GM18951 (cell line): ENCODE measurements at regions not wholly inside any gene's neighbourhood (a gene's known extent, or its start where the extent isn't known, plus 50 kb on each side); places are given as distances from the start of the nearest gene placed in this dataset.

Source experiments
- POLR2A ChIP-seq: IDR thresholded peaks from 4 replicates; pipeline ENCODE4 v1.6.1; 2011; ENCODE audit warnings: mild to moderate bottlenecking; ENCODE audit not compliant: insufficient read length, insufficient read depth; ENCODE audit errors: extremely low read depth
- in situ Hi-C: fragments of 300-500 bp; cut with MboI; formaldehyde crosslinking; loops from one replicate; pipeline ENCODE4 v1.12.0; 2022; ENCODE audit warnings: low sequenced_read_pairs, mixed read lengths, inconsistent platforms; ENCODE audit not compliant: unreplicated experiment

- TF ChIP-seq POLR2A: no peak
- in situ Hi-C loops: no loop called here
Observed at GRCh38 chr21:38979271-38980121, 173.8 kb downstream of the ETS2 start.

DNA sequence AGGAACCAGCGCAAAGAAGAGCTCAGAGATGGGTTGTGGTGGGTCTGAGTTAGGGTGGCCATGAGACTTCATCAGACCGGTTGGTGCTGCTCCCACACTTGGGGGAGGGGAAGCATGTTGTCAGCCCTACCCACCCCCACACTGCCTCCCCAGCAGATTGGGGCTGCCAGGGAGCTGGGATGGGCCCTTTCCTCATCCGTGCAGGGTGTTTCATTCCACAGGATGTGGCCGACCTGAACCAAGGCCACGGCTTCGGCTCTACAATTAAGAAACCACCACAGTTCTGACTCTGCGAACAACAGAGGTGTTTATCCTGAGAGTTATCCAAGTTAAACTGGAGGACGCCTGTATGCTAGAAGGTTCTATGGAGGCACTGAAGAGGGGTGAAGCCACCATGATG is 171.2 kb downstream of the ETS2 start:
- no peak for TF ChIP-seq POLR2A
- in situ Hi-C loops: no loop called here

- TF ChIP-seq POLR2A: no peak
- in situ Hi-C loops: no loop called here
Observed at GRCh38 chr21:38973552-38973951, 167.8 kb downstream of the ETS2 start.

DNA sequence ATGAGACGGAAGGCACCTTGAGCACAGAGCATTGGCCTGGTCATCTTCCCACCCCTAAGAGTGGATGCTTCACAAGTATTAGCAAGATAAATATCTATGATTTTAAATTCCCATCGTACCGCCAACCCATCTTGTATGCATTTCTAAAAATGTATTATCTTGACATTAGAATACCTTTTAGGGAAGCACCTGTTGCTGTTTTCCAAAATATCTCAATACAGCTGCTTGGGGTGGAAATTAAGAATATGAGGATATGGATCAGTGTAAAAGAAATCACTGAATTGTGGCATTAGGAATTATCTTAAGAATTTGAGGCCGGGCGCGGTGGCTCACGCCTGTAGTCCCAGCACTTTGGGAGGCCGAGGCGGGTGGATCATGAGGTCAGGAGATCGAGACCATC is 166.3 kb downstream of the ETS2 start:
- no peak for TF ChIP-seq POLR2A
- in situ Hi-C loops: no loop called here

DNA sequence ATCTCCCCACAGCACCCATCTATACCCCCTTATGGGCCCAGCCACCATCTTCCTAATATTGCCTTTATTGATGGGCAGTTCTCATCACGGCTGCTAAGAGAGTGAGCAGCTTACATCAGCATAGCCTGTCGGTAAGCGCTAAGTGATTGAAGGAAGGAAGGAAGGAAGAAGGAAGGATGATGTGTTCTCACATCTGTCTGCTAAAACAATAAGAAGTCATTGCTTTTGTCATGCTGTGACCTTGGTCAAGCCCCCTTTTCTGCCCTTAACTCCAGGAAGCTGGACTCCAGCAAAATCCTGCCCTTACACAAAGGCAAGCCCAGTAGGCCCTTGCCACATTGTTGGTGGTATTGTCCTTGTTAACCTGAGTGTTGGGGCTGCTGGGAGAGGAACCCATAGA is 165.0 kb downstream of the ETS2 start:
- in situ Hi-C loops: no loop called here
- no peak for TF ChIP-seq POLR2A

GRCh38 chr21:38968887-38969543 is 163.3 kb downstream of the ETS2 start:
- in situ Hi-C loops: no loop called here
- no peak for TF ChIP-seq POLR2A

DNA sequence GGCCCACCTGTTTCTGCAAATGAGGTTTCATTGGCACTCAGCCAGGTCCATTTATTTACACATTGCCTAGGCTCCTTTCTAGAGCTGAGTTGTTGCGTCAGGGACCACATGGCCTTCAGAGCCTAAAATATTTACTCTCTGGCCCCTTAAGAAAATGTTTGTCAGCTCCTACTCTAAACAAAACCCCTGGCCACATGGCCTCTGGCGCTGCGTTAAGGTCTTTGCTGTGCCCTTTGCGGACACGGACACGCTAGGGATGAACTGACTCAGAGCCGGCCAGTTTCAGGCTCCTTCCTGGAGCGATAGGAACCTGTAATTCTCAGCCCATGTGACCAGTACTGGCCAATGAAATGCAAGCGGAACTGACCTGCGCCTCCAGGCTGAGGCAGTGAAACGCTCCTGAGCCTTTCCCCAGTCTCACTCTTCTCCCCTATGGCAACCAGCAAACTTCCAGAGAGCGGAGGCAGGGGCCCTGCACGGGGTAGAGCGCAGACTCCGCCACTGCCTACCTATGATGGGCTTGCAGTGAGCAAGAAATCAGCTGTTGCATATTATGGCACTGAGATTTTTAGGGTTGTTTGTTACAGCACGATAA is 160.3 kb downstream of the ETS2 start:
- in situ Hi-C loops: no loop called here
- TF ChIP-seq POLR2A: no peak

DNA sequence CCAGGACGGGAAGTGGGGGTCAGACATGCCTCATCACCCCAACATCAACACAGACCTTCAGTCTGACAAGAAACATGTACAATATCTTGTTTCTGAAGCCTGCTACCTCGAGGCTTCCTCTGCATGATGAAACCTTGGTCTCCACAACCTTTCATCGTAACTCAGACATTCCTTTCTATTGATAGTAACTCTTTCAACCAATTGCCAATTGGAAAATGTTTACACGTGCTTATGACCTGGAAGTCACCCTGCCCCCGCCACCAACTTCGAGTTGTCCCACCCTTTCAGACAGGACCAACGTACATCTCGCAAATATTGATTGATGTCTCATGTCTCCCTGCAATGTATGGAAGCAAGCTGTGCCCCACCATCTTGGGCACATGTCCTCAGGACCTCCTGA is 159.5 kb downstream of the ETS2 start:
- in situ Hi-C loops: no loop called here
- no peak for TF ChIP-seq POLR2A

- in situ Hi-C loops: no loop called here
- no peak for TF ChIP-seq POLR2A
Observed at GRCh38 chr21:38963006-38963405, 157.3 kb downstream of the ETS2 start.

DNA sequence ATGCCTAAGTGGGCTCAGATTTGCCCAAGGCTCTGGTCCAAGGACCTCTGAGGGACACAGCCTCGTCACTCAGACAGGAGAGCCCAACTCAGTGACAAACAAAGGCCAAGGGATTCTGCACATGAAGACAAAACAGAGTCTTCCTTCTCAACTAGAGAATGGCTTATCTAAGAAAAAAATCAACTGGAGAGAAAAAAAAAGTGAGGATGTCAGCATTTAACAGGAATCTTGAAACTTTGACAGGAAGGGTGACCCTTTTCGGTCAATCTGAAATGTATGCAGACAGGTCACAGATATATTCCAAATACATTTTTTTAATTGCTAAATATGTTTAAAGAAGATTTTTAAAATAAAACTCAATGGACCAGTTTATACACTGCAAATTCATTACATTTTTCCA is 154.5 kb downstream of the ETS2 start:
- no peak for TF ChIP-seq POLR2A
- in situ Hi-C loops: no loop called here

GRCh38 chr21:38959692-38960061 is 153.9 kb downstream of the ETS2 start:
- in situ Hi-C loops: no loop called here
- TF ChIP-seq POLR2A: no peak

DNA sequence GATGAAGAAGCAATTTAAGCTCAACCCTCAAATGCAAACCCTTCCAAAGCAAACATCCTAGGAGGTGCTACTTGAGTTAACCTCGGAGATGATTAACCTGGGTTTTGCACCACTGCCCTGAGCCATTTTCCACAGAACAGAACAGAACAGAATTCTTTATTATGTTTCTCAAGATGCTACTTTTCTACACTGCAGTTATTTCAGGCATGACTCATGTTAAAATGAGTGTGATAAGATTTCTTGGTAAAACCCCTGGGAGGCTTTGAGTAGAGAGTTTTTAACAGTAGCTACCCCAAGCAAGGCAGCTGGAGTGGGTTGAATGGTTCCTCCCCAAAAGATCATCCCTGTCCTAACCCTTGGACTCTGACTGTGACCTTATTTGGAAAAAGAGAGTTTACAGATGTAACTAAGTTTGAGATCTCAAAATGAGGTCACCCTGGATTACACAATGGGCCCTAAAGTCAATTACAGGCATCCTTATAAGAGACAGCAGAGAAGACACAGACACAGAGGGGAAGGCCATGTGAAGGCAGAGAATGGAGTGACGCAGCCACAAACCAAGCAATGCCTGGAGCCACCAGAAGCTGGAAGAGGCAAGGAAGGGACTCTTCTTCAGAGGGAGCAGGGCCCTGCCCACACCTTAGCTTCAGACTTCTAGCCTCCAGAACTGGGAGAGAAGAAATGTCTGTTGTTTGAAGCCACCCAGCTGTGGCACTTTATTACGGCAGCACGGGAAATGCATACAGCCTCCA is 153.4 kb downstream of the ETS2 start:
- in situ Hi-C loops: no loop called here
- TF ChIP-seq POLR2A: no peak

- no peak for TF ChIP-seq POLR2A
- in situ Hi-C loops: no loop called here
Observed at GRCh38 chr21:38958323-38958705, 152.6 kb downstream of the ETS2 start.

DNA sequence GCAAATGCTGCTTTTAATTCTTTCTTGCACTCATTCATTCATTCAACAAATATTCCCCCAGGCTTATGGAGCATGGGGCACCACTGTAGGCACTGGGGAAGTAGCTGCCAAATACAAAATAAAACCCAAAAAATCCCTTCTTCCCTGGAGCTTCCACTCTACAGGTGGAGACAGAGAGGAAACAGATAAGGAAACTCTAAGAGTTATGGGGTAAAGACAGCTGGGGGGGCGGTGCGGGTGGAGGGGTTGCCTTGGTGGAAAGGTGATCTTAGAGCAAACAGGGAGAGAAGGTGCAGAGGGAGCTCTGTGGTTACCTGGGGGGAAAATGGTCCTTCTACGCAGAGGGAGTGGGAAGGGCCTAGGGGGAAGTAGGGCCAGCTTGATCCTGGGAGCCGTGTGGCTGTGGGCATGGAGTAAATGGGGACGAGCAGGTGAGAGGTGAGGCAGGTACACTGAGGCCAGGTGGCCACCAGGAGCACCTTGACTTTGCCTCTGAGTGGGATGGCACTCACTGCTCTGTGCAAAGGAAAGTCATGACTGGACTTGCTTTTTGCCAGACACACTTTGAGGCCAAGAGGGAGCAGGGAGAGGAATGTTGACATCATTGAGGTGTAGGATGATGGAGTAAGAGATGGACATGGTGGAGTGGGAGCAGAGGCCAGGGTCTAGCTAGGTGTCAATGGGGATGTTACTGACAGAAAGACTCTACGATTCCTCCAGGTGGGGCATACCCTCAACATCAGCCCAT is 152.0 kb downstream of the ETS2 start:
- TF ChIP-seq POLR2A: no peak
- in situ Hi-C loops: no loop called here
